ENCODE measurements at regions not wholly inside any gene's neighbourhood (a gene's known extent, or its start where the extent isn't known, plus 50 kb on each side); places are given as distances from the start of the nearest gene placed in this dataset.

DNA sequence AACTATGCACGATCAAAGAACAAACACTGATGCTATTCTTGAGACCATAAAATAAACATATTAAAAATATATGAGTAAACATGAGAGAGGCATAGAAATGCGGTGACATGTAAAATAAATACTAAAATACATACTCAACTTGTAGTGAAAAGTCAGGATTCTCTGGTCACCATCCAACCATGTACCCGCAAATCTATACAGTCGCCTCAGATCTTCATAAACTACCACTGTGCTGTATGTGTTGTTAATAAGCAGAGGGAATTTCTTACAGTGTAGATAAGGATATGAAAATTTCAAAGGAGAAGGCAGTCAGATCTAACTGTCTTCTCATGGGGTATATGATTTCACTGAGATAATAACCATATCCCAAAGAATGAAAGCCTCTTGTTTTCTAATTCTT, 67.8 kb upstream of the FAM47B start:
- no peak for DNase-seq (ENCODE audit: low spot score)
- TF ChIP-seq EZH2 (IDR thresholded peaks at IDR 0.05; ENCODE audit: borderline replicate concordance) (no peak), EZH2phosphoT487 (IDR thresholded peaks at IDR 0.05; ENCODE audit: low read depth, severe bottlenecking, unreplicated experiment) (no peak)
- TF ChIP-seq, protein P1, sequence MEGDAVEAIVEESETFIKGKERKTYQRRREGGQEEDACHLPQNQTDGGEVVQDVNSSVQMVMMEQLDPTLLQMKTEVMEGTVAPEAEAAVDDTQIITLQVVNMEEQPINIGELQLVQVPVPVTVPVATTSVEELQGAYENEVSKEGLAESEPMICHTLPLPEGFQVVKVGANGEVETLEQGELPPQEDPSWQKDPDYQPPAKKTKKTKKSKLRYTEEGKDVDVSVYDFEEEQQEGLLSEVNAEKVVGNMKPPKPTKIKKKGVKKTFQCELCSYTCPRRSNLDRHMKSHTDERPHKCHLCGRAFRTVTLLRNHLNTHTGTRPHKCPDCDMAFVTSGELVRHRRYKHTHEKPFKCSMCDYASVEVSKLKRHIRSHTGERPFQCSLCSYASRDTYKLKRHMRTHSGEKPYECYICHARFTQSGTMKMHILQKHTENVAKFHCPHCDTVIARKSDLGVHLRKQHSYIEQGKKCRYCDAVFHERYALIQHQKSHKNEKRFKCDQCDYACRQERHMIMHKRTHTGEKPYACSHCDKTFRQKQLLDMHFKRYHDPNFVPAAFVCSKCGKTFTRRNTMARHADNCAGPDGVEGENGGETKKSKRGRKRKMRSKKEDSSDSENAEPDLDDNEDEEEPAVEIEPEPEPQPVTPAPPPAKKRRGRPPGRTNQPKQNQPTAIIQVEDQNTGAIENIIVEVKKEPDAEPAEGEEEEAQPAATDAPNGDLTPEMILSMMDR (IDR thresholded peaks at IDR 0.05; ENCODE audit: poor library complexity), result no peak
- Histone ChIP-seq H3K4me2 (peak overlapping the region; percentile 20), H3K4me3 (no peak overlapping the region), H3K4me1 (ENCODE audit: insufficient read depth) (no peaks in the 10 kb centered on the region), H3K9me3 (ENCODE audit: low read depth) (no peaks in the 10 kb centered on the region), H3K79me2 (no peaks in the 10 kb centered on the region), H4K20me1 (ENCODE audit: insufficient read depth, poor library complexity, severe bottlenecking) (no peaks in the 10 kb centered on the region), H3K27ac (no peak overlapping the region), H3K9me2 (replicated peaks; ENCODE audit: insufficient read depth) (no peaks in the 10 kb centered on the region), H3K36me3 (replicated peaks; ENCODE audit: insufficient read depth, low read depth) (no peaks in the 10 kb centered on the region), H3K27me3 (no peaks in the 10 kb centered on the region), H2AFZ (no peak overlapping the region)
- 69% methylated on average over 4 of the region's 4 CpGs for WGBS (ENCODE audit: low lambda C conversion rate, missing lambda C conversion rate)

DNA sequence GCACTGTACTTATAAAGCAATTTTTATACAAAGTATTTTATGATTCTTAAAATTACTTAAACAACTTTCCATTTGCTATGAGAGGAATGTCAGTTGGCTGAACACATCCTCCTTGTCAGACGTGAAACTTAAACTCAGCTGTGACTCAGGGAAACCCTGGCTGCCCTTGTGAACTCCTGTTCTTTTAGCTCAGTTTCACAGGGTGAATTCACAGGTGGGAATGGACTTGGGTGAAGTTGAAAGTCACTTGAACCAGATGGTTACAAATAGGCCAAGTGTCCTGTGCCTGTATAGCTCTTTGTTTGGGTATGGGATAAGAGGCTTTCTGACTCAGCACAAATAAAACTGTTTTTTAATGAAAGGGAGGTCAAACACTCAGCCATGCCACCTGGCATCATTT, 67.4 kb upstream of the FAM47B start:
- DNase-seq (ENCODE audit: low spot score), result no peak
- H3K4me2 ChIP-seq, result peak overlapping the region; percentile 20
- no peaks in the 10 kb centered on the region for H3K4me1 ChIP-seq (ENCODE audit: insufficient read depth)
- H3K79me2 ChIP-seq, result no peaks in the 10 kb centered on the region
- no peaks in the 10 kb centered on the region for H3K9me3 ChIP-seq (ENCODE audit: low read depth)
- no peaks in the 10 kb centered on the region for H3K36me3 ChIP-seq (replicated peaks; ENCODE audit: insufficient read depth, low read depth)
- H3K4me3 ChIP-seq, result no peak overlapping the region
- no peak overlapping the region for H3K27ac ChIP-seq
- no peaks in the 10 kb centered on the region for H3K9me2 ChIP-seq (replicated peaks; ENCODE audit: insufficient read depth)
- TF ChIP-seq EZH2phosphoT487 (IDR thresholded peaks at IDR 0.05; ENCODE audit: low read depth, severe bottlenecking, unreplicated experiment) (no peak), EZH2 (IDR thresholded peaks at IDR 0.05; ENCODE audit: borderline replicate concordance) (no peak)
- TF ChIP-seq, protein P1 (IDR thresholded peaks at IDR 0.05; ENCODE audit: poor library complexity), result no peak
- WGBS (ENCODE audit: low lambda C conversion rate, missing lambda C conversion rate), result 28% methylated on average over 1 of the region's 1 CpG
- no peak overlapping the region for H2AFZ ChIP-seq
- H4K20me1 ChIP-seq (ENCODE audit: insufficient read depth, poor library complexity, severe bottlenecking), result no peaks in the 10 kb centered on the region
- H3K27me3 ChIP-seq, result no peaks in the 10 kb centered on the region

DNA sequence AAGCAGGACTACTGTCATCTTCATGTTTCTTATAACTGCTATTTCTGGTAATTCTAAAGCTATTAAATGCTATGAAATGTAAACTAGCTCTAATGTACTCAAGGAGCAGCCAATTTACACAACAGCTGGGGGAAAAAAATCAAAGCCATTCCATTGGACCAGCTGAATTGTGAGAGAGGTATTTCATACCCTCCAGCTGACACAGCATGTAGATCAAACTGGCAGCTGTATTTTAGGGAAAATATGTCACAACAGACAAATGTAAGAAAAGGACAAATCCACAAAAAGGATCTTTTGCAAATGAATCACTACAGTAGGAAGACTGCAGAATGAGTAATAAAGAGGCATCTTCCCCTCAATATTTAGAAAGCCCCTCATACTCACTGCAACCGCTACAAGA, 65.2 kb upstream of the FAM47B start:
- Histone ChIP-seq H3K27ac (no peak overlapping the region), H3K79me2 (no peaks in the 10 kb centered on the region), H3K4me1 (ENCODE audit: insufficient read depth) (no peaks in the 10 kb centered on the region), H3K9me2 (replicated peaks; ENCODE audit: insufficient read depth) (no peaks in the 10 kb centered on the region), H3K27me3 (no peaks in the 10 kb centered on the region), H2AFZ (no peak overlapping the region), H3K4me2 (no peak overlapping the region), H3K9me3 (ENCODE audit: low read depth) (no peaks in the 10 kb centered on the region), H3K36me3 (replicated peaks; ENCODE audit: insufficient read depth, low read depth) (no peaks in the 10 kb centered on the region), H4K20me1 (ENCODE audit: insufficient read depth, poor library complexity, severe bottlenecking) (no peaks in the 10 kb centered on the region), H3K4me3 (no peak overlapping the region)
- no peak for DNase-seq (ENCODE audit: low spot score)
- TF ChIP-seq, protein P1 (IDR thresholded peaks at IDR 0.05; ENCODE audit: poor library complexity), result no peak
- no peak for TF ChIP-seq EZH2phosphoT487 (IDR thresholded peaks at IDR 0.05; ENCODE audit: low read depth, severe bottlenecking, unreplicated experiment)
- TF ChIP-seq EZH2 (IDR thresholded peaks at IDR 0.05; ENCODE audit: borderline replicate concordance), result no peak
- WGBS (ENCODE audit: low lambda C conversion rate, missing lambda C conversion rate), result 86% methylated on average over 1 of the region's 1 CpG

DNA sequence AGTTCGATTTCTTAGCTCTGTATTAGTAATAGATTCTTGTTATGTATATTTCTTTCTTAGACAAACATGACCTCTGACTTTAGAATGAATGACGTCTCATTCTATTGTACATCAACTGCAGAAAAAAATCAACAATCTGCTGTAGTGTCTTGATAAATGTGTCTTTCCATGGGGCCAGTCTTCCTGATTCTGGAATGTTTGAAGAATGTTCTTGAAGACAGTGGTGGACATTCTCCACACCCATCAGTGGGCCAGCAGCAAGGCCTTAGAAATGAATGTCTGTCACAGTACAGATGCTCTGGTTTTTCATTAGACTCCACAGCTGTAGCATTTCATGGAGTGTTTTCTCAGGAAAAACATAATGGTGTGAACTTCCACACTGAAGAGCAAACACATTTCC, 63.2 kb upstream of the FAM47B start:
- TF ChIP-seq EZH2 (IDR thresholded peaks at IDR 0.05; ENCODE audit: borderline replicate concordance) (no peak), EZH2phosphoT487 (IDR thresholded peaks at IDR 0.05; ENCODE audit: low read depth, severe bottlenecking, unreplicated experiment) (no peak)
- TF ChIP-seq, protein P1 (IDR thresholded peaks at IDR 0.05; ENCODE audit: poor library complexity), result no peak
- Histone ChIP-seq H2AFZ (no peak overlapping the region), H4K20me1 (ENCODE audit: insufficient read depth, poor library complexity, severe bottlenecking) (no peaks in the 10 kb centered on the region), H3K79me2 (no peaks in the 10 kb centered on the region), H3K9me2 (replicated peaks; ENCODE audit: insufficient read depth) (no peaks in the 10 kb centered on the region), H3K4me1 (ENCODE audit: insufficient read depth) (no peaks in the 10 kb centered on the region), H3K27me3 (no peaks in the 10 kb centered on the region), H3K4me3 (no peak overlapping the region), H3K36me3 (replicated peaks; ENCODE audit: insufficient read depth, low read depth) (no peaks in the 10 kb centered on the region), H3K4me2 (no peak overlapping the region), H3K27ac (no peak overlapping the region), H3K9me3 (ENCODE audit: low read depth) (no peaks in the 10 kb centered on the region)
- DNase-seq (ENCODE audit: low spot score), result no peak
- WGBS (ENCODE audit: low lambda C conversion rate, missing lambda C conversion rate), result 84% methylated on average over 2 of the region's 2 CpGs
